SK-N-MC (cell line): ENCODE measurements at regions not wholly inside any gene's neighbourhood (a gene's known extent, or its start where the extent isn't known, plus 50 kb on each side); places are given as distances from the start of the nearest gene placed in this dataset.

Experiments used
- EZH2 ChIP-seq: fragments of 200-600 bp; sonication (generic); IDR thresholded peaks from one replicate; pipeline ENCODE4 v1.6.1; 2017; ENCODE audit warnings: antibody characterized with exemption
- FOXP2 ChIP-seq: optimal IDR thresholded peaks from 2 replicates; pipeline ENCODE3; 2011; ENCODE audit warnings: mild to moderate bottlenecking, moderate library complexity; ENCODE audit not compliant: insufficient read depth; ENCODE audit errors: extremely low read length, control extremely low read depth
- POLR2AphosphoS5 ChIP-seq: IDR thresholded peaks from 2 replicates; pipeline ENCODE4 v1.6.1; 2012; ENCODE audit warnings: mild to moderate bottlenecking, low read depth, low read length, borderline replicate concordance

DNA sequence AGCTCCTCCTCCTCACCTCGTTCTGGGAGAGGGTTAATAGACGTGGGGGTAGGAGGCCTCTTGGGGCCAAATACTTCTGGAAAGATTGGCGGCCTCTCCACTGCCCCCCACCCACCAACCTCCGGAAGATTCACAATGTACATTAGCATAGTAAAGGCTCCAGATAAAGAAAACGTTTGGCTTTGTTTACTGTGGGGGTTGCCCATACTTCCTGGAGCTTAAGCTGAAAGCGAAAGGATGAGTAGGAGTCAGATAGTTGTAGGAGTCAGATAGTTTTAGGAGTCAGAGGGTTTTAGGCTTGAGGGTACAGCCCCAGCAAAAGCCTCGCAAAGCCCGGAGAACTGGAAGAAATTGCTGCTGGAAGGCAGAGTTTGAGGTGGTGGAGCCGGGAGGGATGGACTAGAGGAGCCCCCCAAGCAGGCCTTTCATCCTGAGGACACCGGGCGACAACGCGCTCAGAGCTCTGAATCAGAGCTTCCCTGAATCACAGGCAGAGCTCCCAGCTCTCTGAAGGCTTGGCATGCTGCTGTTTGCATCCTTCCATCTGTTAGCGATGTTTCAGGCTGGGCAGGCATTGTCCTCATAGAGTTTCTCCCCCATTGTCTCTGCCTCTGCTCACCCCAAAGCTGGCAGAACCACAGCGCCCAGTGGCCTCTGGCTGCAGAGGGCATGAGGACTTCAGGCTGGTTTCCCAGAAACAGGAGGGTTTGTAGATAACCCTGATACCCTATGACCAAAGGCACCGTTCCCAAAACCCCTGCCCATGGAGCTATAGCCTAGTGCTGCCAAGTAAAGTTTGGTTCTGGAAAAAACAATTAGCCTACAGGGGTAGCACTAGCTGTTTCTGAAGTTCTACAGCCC, 280.7 kb downstream of the BCOR start:
- no peak for TF ChIP-seq EZH2
- TF ChIP-seq POLR2AphosphoS5, result no peak
- no peak for TF ChIP-seq FOXP2
